Neural cell (in vitro differentiated cells): ENCODE measurements at regions not wholly inside any gene's neighbourhood (a gene's known extent, or its start where the extent isn't known, plus 50 kb on each side); places are given as distances from the start of the nearest gene placed in this dataset.

Source experiments
- CTCF ChIP-seq: fragments of 450-650 bp; IDR thresholded peaks from 2 replicates; pipeline ENCODE4 v1.5.1; 2014; ENCODE audit warnings: antibody characterized with exemption, mild to moderate bottlenecking, moderate library complexity; ENCODE audit not compliant: poor library complexity, severe bottlenecking
- EP300 ChIP-seq: fragments of 450-650 bp; conservative IDR thresholded peaks from 2 replicates; pipeline ENCODE4 v1.6.1; 2014; ENCODE audit warnings: antibody characterized with exemption, mild to moderate bottlenecking, moderate library complexity; ENCODE audit not compliant: poor library complexity, severe bottlenecking
- EZH2 ChIP-seq: fragments of 200-600, 300-800 bp; shearing (Covaris generic), sonication (generic); IDR thresholded peaks from 2 replicates; pipeline ENCODE4 v1.6.1; 2014; ENCODE audit warnings: antibody characterized with exemption, low read length, borderline replicate concordance, mild to moderate bottlenecking; ENCODE audit not compliant: insufficient read depth, poor library complexity, severe bottlenecking
- RAD21 ChIP-seq: fragments of 450-650 bp; conservative IDR thresholded peaks from 2 replicates; pipeline ENCODE4 v1.6.1; 2014; ENCODE audit warnings: antibody characterized with exemption, mild to moderate bottlenecking, moderate library complexity
- REST ChIP-seq: IDR thresholded peaks from 2 replicates; pipeline ENCODE4 v1.6.1; 2012; ENCODE audit warnings: borderline replicate concordance
- SMC3 ChIP-seq: fragments of 450-650 bp; conservative IDR thresholded peaks from 2 replicates; pipeline ENCODE4 v1.6.1; 2014; ENCODE audit warnings: antibody characterized with exemption, mild to moderate bottlenecking, moderate library complexity; ENCODE audit not compliant: poor library complexity

- TF ChIP-seq CTCF (no peak), EP300 (no peak), SMC3 (no peak), RAD21 (no peak), EZH2 (no peak), REST (no peak)
Observed at GRCh38 chr3:27556887-27557286, 72.7 kb upstream of the SLC4A7 start.
